ENCODE measurements at regions not wholly inside any gene's neighbourhood (a gene's known extent, or its start where the extent isn't known, plus 50 kb on each side); places are given as distances from the start of the nearest gene placed in this dataset.

DNA sequence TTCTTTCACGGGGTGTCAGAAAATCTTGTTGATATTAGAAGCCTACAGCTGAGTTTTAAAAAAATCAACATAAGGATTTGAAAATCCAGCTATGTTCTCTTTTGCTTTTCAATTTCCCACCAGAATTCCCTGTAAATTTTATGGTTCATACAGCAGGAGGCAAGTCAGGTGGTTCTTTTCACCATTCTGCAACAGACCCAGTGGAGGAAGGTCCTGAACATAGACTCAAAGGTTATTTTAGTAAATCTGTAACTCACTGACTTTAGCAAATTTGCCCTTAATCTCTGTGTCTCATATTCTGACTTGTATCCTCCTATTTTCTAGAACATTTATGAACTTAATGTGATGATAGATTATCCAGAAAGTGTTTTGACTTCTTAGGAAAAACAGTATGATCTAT lies 235.4 kb upstream of the E2F7 start:
- Histone ChIP-seq H3K27me3 (replicated peaks in 1 of 2; ENCODE audit: control insufficient read depth in 2 of 2, insufficient read depth in 2 of 2, low read length in 1 of 2) (no peaks in the 10 kb centered on the region), H3K79me2 (ENCODE audit: control insufficient read depth, insufficient read depth, low read length) (no peaks in the 10 kb centered on the region), H2AFZ (ENCODE audit: control insufficient read depth, low read depth, low read length) (no peak overlapping the region), H3K27ac (ENCODE audit: control insufficient read depth, insufficient read depth) (no peak overlapping the region), H3K4me2 (ENCODE audit: control insufficient read depth, insufficient read depth) (no peak overlapping the region), H3K9me3 (replicated peaks; ENCODE audit: control insufficient read depth, insufficient read depth, low read length) (no peaks in the 10 kb centered on the region), H3K4me3 (no peak overlapping the region), H3K9ac (ENCODE audit: control insufficient read depth, insufficient read depth, low read length) (no peak overlapping the region), H3K36me3 (ENCODE audit: control insufficient read depth in 2 of 2, insufficient read depth in 2 of 2, low read length in 1 of 2) (no peaks in the 10 kb centered on the region), H4K20me1 (ENCODE audit: control insufficient read depth, insufficient read depth) (no peaks in the 10 kb centered on the region), H3K4me1 (ENCODE audit: control insufficient read depth, insufficient read depth, low read length) (no peaks in the 10 kb centered on the region)
- DNase-seq (ENCODE audit: low read depth, low spot score), result no peak
- ChIA-PET POLR2A (no interaction called here), SMC1A (ENCODE audit: uncharacterized antibody, unreplicated experiment) (no interaction called here), CTCF (no interaction called here), RAD21 (ENCODE audit: unreplicated experiment) (no interaction called here)
- intact Hi-C loops (cut with micrococcal nuclease; ENCODE audit: unreplicated experiment) (no loop called here), in situ Hi-C loops (cut with MboI) (no loop called here)
- TF ChIP-seq CHD2 (IDR thresholded peaks at IDR 0.05; ENCODE audit: borderline replicate concordance, low read depth, low read length), result no peak
- TF ChIP-seq IRF4 (IDR thresholded peaks at IDR 0.05; ENCODE audit: low read depth, low read length), result no peak
- no peak for TF ChIP-seq ZNF622 (IDR thresholded peaks at IDR 0.05)
- TF ChIP-seq, protein P1, sequence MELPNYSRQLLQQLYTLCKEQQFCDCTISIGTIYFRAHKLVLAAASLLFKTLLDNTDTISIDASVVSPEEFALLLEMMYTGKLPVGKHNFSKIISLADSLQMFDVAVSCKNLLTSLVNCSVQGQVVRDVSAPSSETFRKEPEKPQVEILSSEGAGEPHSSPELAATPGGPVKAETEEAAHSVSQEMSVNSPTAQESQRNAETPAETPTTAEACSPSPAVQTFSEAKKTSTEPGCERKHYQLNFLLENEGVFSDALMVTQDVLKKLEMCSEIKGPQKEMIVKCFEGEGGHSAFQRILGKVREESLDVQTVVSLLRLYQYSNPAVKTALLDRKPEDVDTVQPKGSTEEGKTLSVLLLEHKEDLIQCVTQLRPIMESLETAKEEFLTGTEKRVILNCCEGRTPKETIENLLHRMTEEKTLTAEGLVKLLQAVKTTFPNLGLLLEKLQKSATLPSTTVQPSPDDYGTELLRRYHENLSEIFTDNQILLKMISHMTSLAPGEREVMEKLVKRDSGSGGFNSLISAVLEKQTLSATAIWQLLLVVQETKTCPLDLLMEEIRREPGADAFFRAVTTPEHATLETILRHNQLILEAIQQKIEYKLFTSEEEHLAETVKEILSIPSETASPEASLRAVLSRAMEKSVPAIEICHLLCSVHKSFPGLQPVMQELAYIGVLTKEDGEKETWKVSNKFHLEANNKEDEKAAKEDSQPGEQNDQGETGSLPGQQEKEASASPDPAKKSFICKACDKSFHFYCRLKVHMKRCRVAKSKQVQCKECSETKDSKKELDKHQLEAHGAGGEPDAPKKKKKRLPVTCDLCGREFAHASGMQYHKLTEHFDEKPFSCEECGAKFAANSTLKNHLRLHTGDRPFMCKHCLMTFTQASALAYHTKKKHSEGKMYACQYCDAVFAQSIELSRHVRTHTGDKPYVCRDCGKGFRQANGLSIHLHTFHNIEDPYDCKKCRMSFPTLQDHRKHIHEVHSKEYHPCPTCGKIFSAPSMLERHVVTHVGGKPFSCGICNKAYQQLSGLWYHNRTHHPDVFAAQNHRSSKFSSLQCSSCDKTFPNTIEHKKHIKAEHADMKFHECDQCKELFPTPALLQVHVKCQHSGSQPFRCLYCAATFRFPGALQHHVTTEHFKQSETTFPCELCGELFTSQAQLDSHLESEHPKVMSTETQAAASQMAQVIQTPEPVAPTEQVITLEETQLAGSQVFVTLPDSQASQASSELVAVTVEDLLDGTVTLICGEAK (IDR thresholded peaks at IDR 0.05; ENCODE audit: borderline replicate concordance), result no peak
- TF ChIP-seq GABPA (IDR thresholded peaks at IDR 0.05; ENCODE audit: low read depth), result no peak
- no peak for TF ChIP-seq ZNF384 (IDR thresholded peaks at IDR 0.05; ENCODE audit: borderline replicate concordance, low read depth, low read length)
- TF ChIP-seq, protein P2, sequence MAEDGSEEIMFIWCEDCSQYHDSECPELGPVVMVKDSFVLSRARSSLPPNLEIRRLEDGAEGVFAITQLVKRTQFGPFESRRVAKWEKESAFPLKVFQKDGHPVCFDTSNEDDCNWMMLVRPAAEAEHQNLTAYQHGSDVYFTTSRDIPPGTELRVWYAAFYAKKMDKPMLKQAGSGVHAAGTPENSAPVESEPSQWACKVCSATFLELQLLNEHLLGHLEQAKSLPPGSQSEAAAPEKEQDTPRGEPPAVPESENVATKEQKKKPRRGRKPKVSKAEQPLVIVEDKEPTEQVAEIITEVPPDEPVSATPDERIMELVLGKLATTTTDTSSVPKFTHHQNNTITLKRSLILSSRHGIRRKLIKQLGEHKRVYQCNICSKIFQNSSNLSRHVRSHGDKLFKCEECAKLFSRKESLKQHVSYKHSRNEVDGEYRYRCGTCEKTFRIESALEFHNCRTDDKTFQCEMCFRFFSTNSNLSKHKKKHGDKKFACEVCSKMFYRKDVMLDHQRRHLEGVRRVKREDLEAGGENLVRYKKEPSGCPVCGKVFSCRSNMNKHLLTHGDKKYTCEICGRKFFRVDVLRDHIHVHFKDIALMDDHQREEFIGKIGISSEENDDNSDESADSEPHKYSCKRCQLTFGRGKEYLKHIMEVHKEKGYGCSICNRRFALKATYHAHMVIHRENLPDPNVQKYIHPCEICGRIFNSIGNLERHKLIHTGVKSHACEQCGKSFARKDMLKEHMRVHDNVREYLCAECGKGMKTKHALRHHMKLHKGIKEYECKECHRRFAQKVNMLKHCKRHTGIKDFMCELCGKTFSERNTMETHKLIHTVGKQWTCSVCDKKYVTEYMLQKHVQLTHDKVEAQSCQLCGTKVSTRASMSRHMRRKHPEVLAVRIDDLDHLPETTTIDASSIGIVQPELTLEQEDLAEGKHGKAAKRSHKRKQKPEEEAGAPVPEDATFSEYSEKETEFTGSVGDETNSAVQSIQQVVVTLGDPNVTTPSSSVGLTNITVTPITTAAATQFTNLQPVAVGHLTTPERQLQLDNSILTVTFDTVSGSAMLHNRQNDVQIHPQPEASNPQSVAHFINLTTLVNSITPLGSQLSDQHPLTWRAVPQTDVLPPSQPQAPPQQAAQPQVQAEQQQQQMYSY (CRISPR knock-in tag; IDR thresholded peaks at IDR 0.05), result no peak
- no peak for TF ChIP-seq SIN3A (IDR thresholded peaks at IDR 0.05; ENCODE audit: low read depth, low read length)
- TF ChIP-seq ZNF207 (IDR thresholded peaks at IDR 0.05; ENCODE audit: borderline replicate concordance), result no peak
- no peak for TF ChIP-seq RFX5 (IDR thresholded peaks at IDR 0.05; ENCODE audit: low read depth, low read length)
- TF ChIP-seq MTA2 (IDR thresholded peaks at IDR 0.05; ENCODE audit: low read depth), result no peak
- TF ChIP-seq, protein P3, sequence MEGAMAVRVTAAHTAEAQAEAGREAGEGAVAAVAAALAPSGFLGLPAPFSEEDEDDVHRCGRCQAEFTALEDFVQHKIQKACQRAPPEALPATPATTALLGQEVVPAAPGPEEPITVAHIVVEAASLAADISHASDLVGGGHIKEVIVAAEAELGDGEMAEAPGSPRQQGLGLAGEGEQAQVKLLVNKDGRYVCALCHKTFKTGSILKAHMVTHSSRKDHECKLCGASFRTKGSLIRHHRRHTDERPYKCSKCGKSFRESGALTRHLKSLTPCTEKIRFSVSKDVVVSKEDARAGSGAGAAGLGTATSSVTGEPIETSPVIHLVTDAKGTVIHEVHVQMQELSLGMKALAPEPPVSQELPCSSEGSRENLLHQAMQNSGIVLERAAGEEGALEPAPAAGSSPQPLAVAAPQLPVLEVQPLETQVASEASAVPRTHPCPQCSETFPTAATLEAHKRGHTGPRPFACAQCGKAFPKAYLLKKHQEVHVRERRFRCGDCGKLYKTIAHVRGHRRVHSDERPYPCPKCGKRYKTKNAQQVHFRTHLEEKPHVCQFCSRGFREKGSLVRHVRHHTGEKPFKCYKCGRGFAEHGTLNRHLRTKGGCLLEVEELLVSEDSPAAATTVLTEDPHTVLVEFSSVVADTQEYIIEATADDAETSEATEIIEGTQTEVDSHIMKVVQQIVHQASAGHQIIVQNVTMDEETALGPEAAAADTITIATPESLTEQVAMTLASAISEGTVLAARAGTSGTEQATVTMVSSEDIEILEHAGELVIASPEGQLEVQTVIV (IDR thresholded peaks at IDR 0.05; ENCODE audit: borderline replicate concordance, partially characterized antibody), result no peak
- no peak for TF ChIP-seq ATF7 (IDR thresholded peaks at IDR 0.05; ENCODE audit: low read depth)
- ATAC-seq, result no peak
- 0% methylated on average over 1 of the region's 1 CpG for WGBS (ENCODE audit: insufficient coverage, insufficient replicate concordance, low lambda C conversion rate, missing lambda C conversion rate)
- FAIRE-seq, result no peak
- no TSS peak for BruUV-seq (replicated peaks)

Data from GM12878 (cell line).